ENCODE measurements at regions not wholly inside any gene's neighbourhood (a gene's known extent, or its start where the extent isn't known, plus 50 kb on each side); places are given as distances from the start of the nearest gene placed in this dataset.
"Not testable (repeated sequence)": the region's sequence is repeated elsewhere in the genome, so short reads cannot be mapped to it uniquely, and the experiment has no call there.

GRCh38 chr12:31906557-31907301 is 52.5 kb upstream of the RESF1 start:
- no peak for DNase-seq (ENCODE audit: low read depth, low spot score)
- no peak for TF ChIP-seq CTCF (IDR thresholded peaks at IDR 0.05; ENCODE audit: low read depth, low read length)
- in situ Hi-C loops (cut with HindIII; ENCODE audit: low sequenced_read_pairs): no loop called here
- H3K4me3 ChIP-seq (ENCODE audit: low read depth, low read length): no peak overlapping the region

- no peak overlapping the region for H3K4me3 ChIP-seq (ENCODE audit: low read depth, low read length)
- in situ Hi-C loops (cut with HindIII; ENCODE audit: low sequenced_read_pairs): no loop called here
- DNase-seq (ENCODE audit: low read depth, low spot score): no peak
- no peak for TF ChIP-seq CTCF (IDR thresholded peaks at IDR 0.05; ENCODE audit: low read depth, low read length)
Measured at GRCh38 chr12:31903025-31903424, 56.2 kb upstream of the RESF1 start.

- no peak overlapping the region for H3K4me3 ChIP-seq (ENCODE audit: low read depth, low read length)
- in situ Hi-C loops (cut with HindIII; ENCODE audit: low sequenced_read_pairs): no loop called here
- no peak for TF ChIP-seq CTCF (IDR thresholded peaks at IDR 0.05; ENCODE audit: low read depth, low read length)
- DNase-seq (ENCODE audit: low read depth, low spot score): peak; percentile 28
Measured at GRCh38 chr12:31900271-31900670, 58.9 kb upstream of the RESF1 start.

GRCh38 chr12:31899109-31899508 is 60.1 kb upstream of the RESF1 start:
- TF ChIP-seq CTCF (IDR thresholded peaks at IDR 0.05; ENCODE audit: low read depth, low read length): no peak
- H3K4me3 ChIP-seq (ENCODE audit: low read depth, low read length): no peak overlapping the region
- DNase-seq (ENCODE audit: low read depth, low spot score): no peak
- in situ Hi-C loops (cut with HindIII; ENCODE audit: low sequenced_read_pairs): no loop called here

- DNase-seq (ENCODE audit: low read depth, low spot score): peak; percentile 28
- in situ Hi-C loops (cut with HindIII; ENCODE audit: low sequenced_read_pairs): no loop called here
- peak; percentile 3 for TF ChIP-seq CTCF (IDR thresholded peaks at IDR 0.05; ENCODE audit: low read depth, low read length)
- H3K4me3 ChIP-seq (ENCODE audit: low read depth, low read length): no peak overlapping the region
Measured at GRCh38 chr12:31897781-31898503, 61.3 kb upstream of the RESF1 start.

- in situ Hi-C loops (cut with HindIII; ENCODE audit: low sequenced_read_pairs); H3K4me3 ChIP-seq (ENCODE audit: low read depth, low read length); DNase-seq (ENCODE audit: low read depth, low spot score): not testable (repeated sequence)
Measured at GRCh38 chr12:31897092-31897491, 62.1 kb upstream of the RESF1 start.

- no peak for TF ChIP-seq CTCF (IDR thresholded peaks at IDR 0.05; ENCODE audit: low read depth, low read length)
- no peak overlapping the region for H3K4me3 ChIP-seq (ENCODE audit: low read depth, low read length)
- peak; percentile 64 for DNase-seq (ENCODE audit: low read depth, low spot score)
- in situ Hi-C loops (cut with HindIII; ENCODE audit: low sequenced_read_pairs): no loop called here
Measured at GRCh38 chr12:31896514-31897039, 62.6 kb upstream of the RESF1 start.
